CD14-positive monocyte (primary cell): ENCODE measurements at regions not wholly inside any gene's neighbourhood (a gene's known extent, or its start where the extent isn't known, plus 50 kb on each side); places are given as distances from the start of the nearest gene placed in this dataset.

Experiments used
- DNase-seq, 3 donors: peaks; one replicate each; pipeline ENCODE4 v3.0.0-alpha.2; 2011 to 2022
- H2AFZ ChIP-seq: 2 replicates; pipeline ENCODE4 v1.6.0; 2012; ENCODE audit warnings: mild to moderate bottlenecking, low read depth, low read length, inconsistent platforms; ENCODE audit not compliant: insufficient read depth, poor library complexity, severe bottlenecking
- H3K27ac ChIP-seq, 2 donors: 1 replicate in 1 of 2; 2 replicates in 1 of 2; pipeline ENCODE4 v1.5.1; 2012 to 2013; ENCODE audit warnings: low read length in 2 of 2, control low read depth in 1 of 2, inconsistent platforms in 1 of 2, low read depth in 1 of 2, mild to moderate bottlenecking in 1 of 2
- H3K27me3 ChIP-seq, 2 donors: one replicate each; pipeline versions ENCODE4 v1.6.0 to v1.6.1; 2011 to 2013; ENCODE audit warnings: low read length in 2 of 2; ENCODE audit not compliant: control insufficient read depth in 2 of 2, insufficient read depth in 2 of 2
- H3K36me3 ChIP-seq, 2 donors: replicated peaks in 1 of 2; 1 replicate in 1 of 2; 2 replicates in 1 of 2; pipeline versions ENCODE4 v1.5.1 to v1.6.1; 2012 to 2013; ENCODE audit warnings: low read length in 2 of 2, control low read depth in 1 of 2, inconsistent platforms in 1 of 2, mild to moderate bottlenecking in 1 of 2; ENCODE audit not compliant: insufficient read depth in 2 of 2, control insufficient read depth in 1 of 2
- H3K4me1 ChIP-seq, 2 donors: 1 replicate in 1 of 2; 2 replicates in 1 of 2; pipeline versions ENCODE4 v1.5.1 to v1.6.1; 2012 to 2013; ENCODE audit warnings: low read length in 2 of 2, control low read depth in 1 of 2, inconsistent platforms in 1 of 2, mild to moderate bottlenecking in 1 of 2, moderate library complexity in 1 of 2; ENCODE audit not compliant: insufficient read depth in 2 of 2, control insufficient read depth in 1 of 2
- H3K4me2 ChIP-seq: replicated peaks from 2 replicates; pipeline ENCODE3; 2012; ENCODE audit warnings: low read length, moderate library complexity, mild to moderate bottlenecking; ENCODE audit not compliant: poor library complexity, severe bottlenecking; ENCODE audit errors: extremely low read depth
- H3K4me3 ChIP-seq, 3 experiments: fragments of 200-600 bp in 1 of 3; sonication (generic) in 1 of 3; replicated peaks in 1 of 3; 1 replicate in 2 of 3; 2 replicates in 1 of 3; pipeline ENCODE4 v1.5.1; 2011 to 2013; ENCODE audit warnings: low read length in 3 of 3, mild to moderate bottlenecking in 3 of 3, control low read depth in 2 of 3, low read depth in 2 of 3, inconsistent platforms in 1 of 3, moderate library complexity in 1 of 3
- H3K79me2 ChIP-seq: 2 replicates; pipeline ENCODE4 v1.6.0; 2012; ENCODE audit warnings: mild to moderate bottlenecking, control low read depth, inconsistent platforms, low read length, moderate library complexity; ENCODE audit not compliant: insufficient read depth
- H3K9ac ChIP-seq: 2 replicates; pipeline ENCODE4 v1.6.0; 2017; ENCODE audit warnings: low read length, mild to moderate bottlenecking; ENCODE audit not compliant: insufficient read depth, poor library complexity, severe bottlenecking
- H3K9me3 ChIP-seq, 2 donors: replicated peaks in 1 of 2; 1 replicate in 1 of 2; 2 replicates in 1 of 2; pipeline versions ENCODE4 v1.5.1 to v1.6.1; 2012 to 2013; ENCODE audit warnings: low read length in 2 of 2, control low read depth in 1 of 2; ENCODE audit not compliant: control insufficient read depth in 1 of 2, insufficient read depth in 1 of 2
- H4K20me1 ChIP-seq: 2 replicates; pipeline ENCODE4 v1.6.0; 2012; ENCODE audit warnings: mild to moderate bottlenecking, low read length, control low read depth, moderate library complexity; ENCODE audit not compliant: insufficient read depth
- H3K27ac Mint-ChIP-seq, 7 donors: one replicate each; pipeline ENCODE4 v1.8.0; 2020; ENCODE audit warnings: mild to moderate bottlenecking in 7 of 7, mixed read lengths in 7 of 7, moderate library complexity in 6 of 7, inconsistent platforms in 2 of 7
- H3K27me3 Mint-ChIP-seq, 3 donors: one replicate each; pipeline ENCODE4 v1.8.0; 2021 to 2022; ENCODE audit warnings: low read depth in 3 of 3, mild to moderate bottlenecking in 3 of 3, mixed read lengths in 3 of 3, moderate library complexity in 3 of 3, inconsistent platforms in 1 of 3
- H3K36me3 Mint-ChIP-seq, 2 donors: one replicate each; pipeline ENCODE4 v1.8.0; 2020; ENCODE audit warnings: mixed read lengths in 2 of 2, inconsistent platforms in 1 of 2, mild to moderate bottlenecking in 1 of 2
- H3K4me1 Mint-ChIP-seq: one replicate; pipeline ENCODE4 v1.8.0; 2020; ENCODE audit warnings: mild to moderate bottlenecking, mixed read lengths
- H3K4me3 Mint-ChIP-seq, 2 donors: one replicate each; pipeline ENCODE4 v1.8.0; 2020; ENCODE audit warnings: mild to moderate bottlenecking in 2 of 2, mixed read lengths in 2 of 2, moderate library complexity in 1 of 2
- H3K9me3 Mint-ChIP-seq, 7 donors: one replicate each; pipeline ENCODE4 v1.8.0; 2020 to 2022; ENCODE audit warnings: mixed read lengths in 7 of 7, mild to moderate bottlenecking in 6 of 7, moderate library complexity in 6 of 7, inconsistent platforms in 2 of 7
- CTCF ChIP-seq: fragments of 200-600 bp; IDR thresholded peaks from one replicate; pipeline ENCODE4 v1.8.0; 2022; ENCODE audit warnings: antibody characterized with exemption, mild to moderate bottlenecking
- WGBS: methylation state at CpG from one replicate; pipeline ENCODE4 v1.1.5; 2013; ENCODE audit warnings: missing lambda C conversion rate; ENCODE audit not compliant: insufficient coverage; 5-methylcytosine and 5-hydroxymethylcytosine counted together
- intact Hi-C, 2 donors: fragments of 100-400 bp; cut with micrococcal nuclease; formaldehyde crosslinking; loops; one replicate each; pipeline versions ENCODE4 v1.15.0 to v1.15.1; 2023

GRCh38 chr5:104184264-104184663, 621.7 kb upstream of the NUDT12 start:
- Histone ChIP-seq H3K4me3 (no peak overlapping the region), H3K9ac (no peak overlapping the region), H3K79me2 (no peaks in the 10 kb centered on the region), H3K9me3 (peaks cover 47 to 53% of the 10 kb centered on the region in 2 donors), H2AFZ (no peak overlapping the region), H3K27ac (no peak overlapping the region), H4K20me1 (no peaks in the 10 kb centered on the region), H3K36me3 (no peaks in the 10 kb centered on the region), H3K27me3 (no peaks in the 10 kb centered on the region), H3K4me2 (no peak overlapping the region), H3K4me1 (no peaks in the 10 kb centered on the region)
- DNase-seq = no peak
- peaks cover 9 to 43% (median 24%) of the 10 kb centered on the region in 7 donors for H3K9me3 Mint-ChIP-seq
- intact Hi-C loops = no loop called here
- no CpG with 5 or more reads among the region's 3 CpGs for WGBS
- H3K4me1 Mint-ChIP-seq = no peaks in the 10 kb centered on the region
- no peak for TF ChIP-seq CTCF
- H3K36me3 Mint-ChIP-seq = no peaks in the 10 kb centered on the region
- H3K27ac Mint-ChIP-seq = no peak overlapping the region
- H3K4me3 Mint-ChIP-seq = no peak overlapping the region
- H3K27me3 Mint-ChIP-seq = no peaks in the 10 kb centered on the region

- Histone ChIP-seq H3K4me3 (no peak overlapping the region), H3K27ac (no peak overlapping the region), H3K4me2 (no peak overlapping the region), H3K4me1 (no peaks in the 10 kb centered on the region), H3K27me3 (no peaks in the 10 kb centered on the region), H3K9ac (no peak overlapping the region), H4K20me1 (no peaks in the 10 kb centered on the region), H2AFZ (no peak overlapping the region), H3K79me2 (no peaks in the 10 kb centered on the region), H3K36me3 (no peaks in the 10 kb centered on the region), H3K9me3 (peaks cover 19 to 28% of the 10 kb centered on the region in 2 donors)
- TF ChIP-seq CTCF = no peak
- Mint-ChIP-seq H3K4me1 (no peaks in the 10 kb centered on the region), H3K27ac (no peak overlapping the region), H3K27me3 (no peaks in the 10 kb centered on the region), H3K9me3 (peaks cover 7 to 27% (median 16%) of the 10 kb centered on the region in 7 donors), H3K4me3 (no peak overlapping the region), H3K36me3 (no peaks in the 10 kb centered on the region)
- no peak for DNase-seq
- intact Hi-C loops = no loop called here
- 78% methylated on average over 7 of the region's 9 CpGs for WGBS
Observed at GRCh38 chr5:104178829-104179456, 616.4 kb upstream of the NUDT12 start.
